GM12865 (cell line): ENCODE measurements at regions not wholly inside any gene's neighbourhood (a gene's known extent, or its start where the extent isn't known, plus 50 kb on each side); places are given as distances from the start of the nearest gene placed in this dataset.

Experiments
- DNase-seq: peaks from one replicate; pipeline ENCODE4 v3.0.0; 2010; ENCODE audit warnings: low read depth
- H3K4me3 ChIP-seq: 2 replicates; pipeline ENCODE4 v1.5.1; 2011; ENCODE audit warnings: mild to moderate bottlenecking, low read depth, low read length, control low read depth
- TF ChIP-seq, protein P1 (sequence below): IDR thresholded peaks from 2 replicates; pipeline ENCODE4 v1.5.1; 2011; ENCODE audit warnings: low read length, control low read depth, low read depth, inconsistent platforms; ENCODE audit not compliant: insufficient read depth; ENCODE audit errors: missing control alignments

DNA sequence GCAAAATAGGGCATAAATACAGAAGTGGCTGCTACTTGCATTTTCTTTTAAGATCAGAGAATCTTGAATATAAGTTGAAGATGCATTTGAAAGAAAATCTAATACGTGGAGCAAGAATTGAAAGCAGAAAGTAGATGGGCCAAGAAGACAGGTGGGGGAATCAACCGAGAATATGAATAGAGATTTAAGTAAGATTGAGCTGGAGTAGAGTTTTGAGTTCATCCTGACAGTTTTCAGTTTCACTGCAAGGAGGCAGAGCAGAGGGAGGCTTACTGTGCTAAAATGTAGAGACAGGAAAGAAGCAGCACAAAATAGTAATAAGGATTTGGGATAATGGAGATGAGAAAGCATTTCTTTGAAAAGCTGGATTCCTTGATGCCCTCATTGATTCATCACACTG, 214.5 kb downstream of the GJA1 start:
- H3K4me3 ChIP-seq = no peak overlapping the region
- DNase-seq = no peak
- TF ChIP-seq, protein P1, sequence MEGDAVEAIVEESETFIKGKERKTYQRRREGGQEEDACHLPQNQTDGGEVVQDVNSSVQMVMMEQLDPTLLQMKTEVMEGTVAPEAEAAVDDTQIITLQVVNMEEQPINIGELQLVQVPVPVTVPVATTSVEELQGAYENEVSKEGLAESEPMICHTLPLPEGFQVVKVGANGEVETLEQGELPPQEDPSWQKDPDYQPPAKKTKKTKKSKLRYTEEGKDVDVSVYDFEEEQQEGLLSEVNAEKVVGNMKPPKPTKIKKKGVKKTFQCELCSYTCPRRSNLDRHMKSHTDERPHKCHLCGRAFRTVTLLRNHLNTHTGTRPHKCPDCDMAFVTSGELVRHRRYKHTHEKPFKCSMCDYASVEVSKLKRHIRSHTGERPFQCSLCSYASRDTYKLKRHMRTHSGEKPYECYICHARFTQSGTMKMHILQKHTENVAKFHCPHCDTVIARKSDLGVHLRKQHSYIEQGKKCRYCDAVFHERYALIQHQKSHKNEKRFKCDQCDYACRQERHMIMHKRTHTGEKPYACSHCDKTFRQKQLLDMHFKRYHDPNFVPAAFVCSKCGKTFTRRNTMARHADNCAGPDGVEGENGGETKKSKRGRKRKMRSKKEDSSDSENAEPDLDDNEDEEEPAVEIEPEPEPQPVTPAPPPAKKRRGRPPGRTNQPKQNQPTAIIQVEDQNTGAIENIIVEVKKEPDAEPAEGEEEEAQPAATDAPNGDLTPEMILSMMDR = no peak

DNA sequence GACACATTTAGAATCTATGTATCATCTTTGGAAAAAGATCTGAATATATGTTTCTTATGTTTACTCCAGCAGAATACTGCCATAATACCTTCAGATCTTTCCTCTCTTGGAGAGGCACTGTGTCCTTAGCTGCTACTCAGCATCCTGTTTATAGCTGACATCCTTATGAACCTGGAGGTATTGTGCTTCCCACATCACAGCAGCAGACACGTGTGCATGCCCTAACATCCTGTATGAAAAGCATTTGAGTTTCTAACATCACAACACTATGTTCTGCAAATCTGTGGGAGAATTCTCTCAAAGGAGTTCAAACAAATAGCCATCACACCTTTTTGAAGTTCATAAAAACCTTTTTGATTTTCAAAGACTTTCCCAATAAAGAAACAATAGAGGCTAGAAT, 216.0 kb downstream of the GJA1 start:
- TF ChIP-seq, protein P1 = no peak
- no peak overlapping the region for H3K4me3 ChIP-seq
- no peak for DNase-seq

DNA sequence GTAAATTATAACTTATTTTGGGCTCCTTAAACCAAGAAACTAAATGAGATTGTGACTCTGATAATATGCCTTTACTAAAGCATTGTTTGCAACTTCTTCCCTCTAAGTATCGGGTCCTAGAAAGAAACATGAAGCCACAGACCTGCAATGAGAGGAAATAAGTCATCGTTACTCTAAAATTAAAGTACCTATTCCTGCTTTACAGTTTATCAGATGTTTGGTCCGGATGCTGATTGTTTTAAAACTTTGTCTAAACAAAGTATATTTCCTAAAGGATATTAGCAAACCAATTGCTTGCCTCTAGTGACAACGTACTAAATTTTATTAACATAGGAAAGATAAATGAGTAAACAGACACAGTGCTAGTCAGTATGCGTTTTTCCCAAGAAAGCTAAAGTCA, 216.8 kb downstream of the GJA1 start:
- TF ChIP-seq, protein P1 = no peak
- DNase-seq = no peak
- no peak overlapping the region for H3K4me3 ChIP-seq

DNA sequence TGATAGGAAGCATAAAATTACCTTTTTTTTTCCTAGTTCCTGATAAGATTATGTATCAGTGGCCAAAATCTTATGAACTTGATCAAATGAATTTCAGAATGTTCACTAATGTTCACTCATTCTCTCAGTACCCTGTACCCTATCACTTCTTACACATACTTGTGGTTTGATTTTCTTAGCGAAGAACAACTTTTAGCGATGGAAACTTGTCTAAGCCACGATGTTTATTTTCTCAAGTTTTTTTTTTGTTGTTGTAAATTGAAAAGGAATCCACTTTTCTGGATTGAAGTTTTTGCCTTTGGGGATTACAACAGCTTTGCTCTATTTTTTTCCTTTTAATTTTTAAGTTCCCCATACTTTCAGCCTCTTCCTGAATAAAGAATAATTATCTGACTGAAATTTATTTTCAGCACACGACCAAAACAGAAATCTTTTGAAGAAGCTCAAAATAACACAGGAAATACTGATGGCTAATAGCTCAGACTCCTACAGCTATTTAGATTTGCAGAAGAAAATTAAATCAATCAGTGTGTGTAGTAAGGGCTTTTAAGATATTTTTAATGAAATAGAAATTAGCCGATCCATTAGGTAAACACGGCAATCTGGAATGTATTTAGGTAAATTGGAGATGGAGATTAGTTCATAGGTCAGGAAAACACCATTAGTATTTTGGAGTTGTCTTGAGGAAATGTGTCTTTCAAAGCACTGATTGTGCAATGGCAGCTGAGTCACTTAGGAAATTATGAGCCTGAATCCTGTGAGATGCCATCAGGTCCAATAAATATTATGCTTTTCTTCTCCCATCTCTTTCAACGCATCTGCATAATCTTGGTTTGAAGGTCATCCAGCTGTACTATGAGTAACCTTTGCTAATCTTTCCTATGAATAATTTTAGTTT, 217.5 kb downstream of the GJA1 start:
- TF ChIP-seq, protein P1 = no peak
- DNase-seq = no peak
- H3K4me3 ChIP-seq = no peak overlapping the region

DNA sequence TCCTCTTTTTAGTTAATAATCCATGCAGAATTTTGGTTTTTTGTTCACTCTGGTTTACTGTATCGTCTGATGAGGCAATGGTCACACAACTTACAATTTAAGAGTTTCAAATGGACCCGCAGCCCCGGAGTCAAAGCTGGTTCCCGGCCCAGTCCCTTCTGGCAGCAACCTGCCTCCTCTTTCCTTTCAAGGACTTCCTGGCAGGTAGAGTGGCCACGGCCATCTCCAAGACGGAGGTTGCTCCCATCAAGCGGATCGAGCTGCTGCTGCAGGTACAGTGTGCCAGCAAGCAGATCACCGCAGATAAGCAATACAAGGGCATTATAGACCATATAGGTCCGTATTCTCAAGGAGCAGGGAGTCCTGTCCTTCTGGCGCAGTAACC, 218.2 kb downstream of the GJA1 start:
- DNase-seq = no peak
- H3K4me3 ChIP-seq = no peak overlapping the region
- TF ChIP-seq, protein P1 = no peak

DNA sequence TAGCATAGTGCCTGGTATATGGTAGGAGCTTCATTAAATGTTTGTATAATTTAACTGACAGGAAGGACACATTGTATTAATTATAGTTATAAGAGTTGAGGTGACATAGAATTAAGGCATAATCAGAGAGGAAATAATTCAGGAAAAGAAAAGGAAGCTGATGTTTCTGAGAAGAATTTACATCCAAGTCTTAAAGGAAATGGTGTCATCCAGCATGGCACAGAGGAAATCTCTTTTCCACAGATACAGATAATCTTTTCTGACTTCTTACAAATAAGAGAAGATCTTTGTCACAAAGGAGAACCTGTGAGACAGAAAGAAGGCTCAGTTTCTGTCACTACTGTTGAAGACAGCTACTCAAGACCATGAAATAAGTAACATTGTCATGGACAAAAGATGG, 222.5 kb downstream of the GJA1 start:
- TF ChIP-seq, protein P1 = no peak
- no peak for DNase-seq
- no peak overlapping the region for H3K4me3 ChIP-seq

DNA sequence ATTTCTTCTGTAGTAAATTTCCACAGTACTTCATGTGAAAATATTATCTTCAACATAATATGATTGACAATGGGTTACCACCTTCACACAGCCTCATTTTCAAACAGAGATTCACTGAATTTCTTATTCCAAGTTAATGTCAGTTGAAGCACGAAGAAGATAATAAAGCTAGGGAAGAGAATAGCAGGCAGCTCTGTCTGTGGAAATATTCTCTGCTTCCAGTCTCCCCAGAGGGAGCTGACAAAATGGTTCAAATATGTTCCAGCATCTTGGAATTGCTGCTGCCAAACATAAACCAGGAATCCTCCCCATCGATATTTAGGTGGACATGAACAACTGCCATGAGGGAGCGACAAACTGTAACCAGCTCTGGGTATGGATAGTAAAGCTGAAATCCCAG, 224.8 kb downstream of the GJA1 start:
- DNase-seq = no peak
- H3K4me3 ChIP-seq = no peak overlapping the region
- TF ChIP-seq, protein P1 = no peak
